B cell (primary cell): ENCODE measurements at regions not wholly inside any gene's neighbourhood (a gene's known extent, or its start where the extent isn't known, plus 50 kb on each side); places are given as distances from the start of the nearest gene placed in this dataset.

Experiments
- ATAC-seq: fragments of 200-7000 bp; cut with Tn5 transposase; one replicate; pipeline ENCODE4 v1.10.0; 2021; ENCODE audit warnings: low read depth, mild to moderate bottlenecking, moderate number of reproducible peaks, moderate library complexity
- CTCF ChIA-PET: fragments of 350-600 bp; sonication (Branson Sonifier 250); formaldehyde crosslinking; loops from one replicate; lab custom pipeline; 2021; ENCODE audit warnings: antibody characterized with exemption, inconsistent platforms; lab: Charles Lee
- POLR2A ChIA-PET: fragments of 350-600 bp; sonication (Branson Sonifier 250); formaldehyde crosslinking; loops from one replicate; lab custom pipeline; 2021; ENCODE audit warnings: antibody characterized with exemption; lab: Charles Lee
- DNase-seq: peaks from one replicate; pipeline ENCODE4 v3.0.0; 2013
- H2AFZ ChIP-seq: 2 replicates; pipeline ENCODE4 v1.6.1; 2012; ENCODE audit warnings: mild to moderate bottlenecking, low read depth, low read length; ENCODE audit not compliant: insufficient read depth, poor library complexity, severe bottlenecking
- H3K27ac ChIP-seq, 2 donors: 1 replicate in 1 of 2; 2 replicates in 1 of 2; pipeline ENCODE4 v1.5.1; 2012 to 2013; ENCODE audit warnings: low read length in 2 of 2, mild to moderate bottlenecking in 2 of 2, moderate library complexity in 1 of 2
- H3K27me3 ChIP-seq, 4 experiments: fragments of 200-600 bp in 1 of 4; sonication (generic) in 1 of 4; replicated peaks in 1 of 4; 1 replicate in 2 of 4; 2 replicates in 2 of 4; pipeline versions ENCODE4 v1.6.1 to v1.7.0; 2013 to 2016; ENCODE audit warnings: low read length in 3 of 4, mild to moderate bottlenecking in 2 of 4, mixed read lengths in 1 of 4, moderate library complexity in 1 of 4; ENCODE audit not compliant: insufficient read depth in 4 of 4, control insufficient read depth in 3 of 4; ENCODE audit errors: control extremely low read depth in 1 of 4
- H3K36me3 ChIP-seq, 2 experiments: replicated peaks in 1 of 2; 1 replicate in 1 of 2; 2 replicates in 1 of 2; pipeline versions ENCODE4 v1.6.1 to v1.7.1; 2013; ENCODE audit warnings: low read length in 1 of 2; ENCODE audit not compliant: insufficient read depth in 2 of 2, control insufficient read depth in 1 of 2; ENCODE audit errors: control extremely low read depth in 1 of 2, extremely low read depth in 1 of 2
- H3K4me1 ChIP-seq, 2 donors: fragments of 200-600 bp in 1 of 2; sonication (generic) in 1 of 2; 1 replicate in 1 of 2; 2 replicates in 1 of 2; pipeline versions ENCODE4 v1.5.1 to v1.6.1; 2013 to 2017; ENCODE audit warnings: low read length in 2 of 2; ENCODE audit not compliant: control insufficient read depth in 2 of 2, insufficient read depth in 2 of 2
- H3K4me2 ChIP-seq: replicated peaks from 2 replicates; pipeline ENCODE3; 2012; ENCODE audit warnings: mild to moderate bottlenecking, low read depth, low read length; ENCODE audit not compliant: poor library complexity, severe bottlenecking
- H3K4me3 ChIP-seq, 5 experiments: fragments of 200-600 bp in 1 of 5; sonication (generic) in 1 of 5; 1 replicate in 3 of 5; 2 replicates in 2 of 5; pipeline versions ENCODE4 v1.5.1 to v1.7.0; 2011 to 2016; ENCODE audit warnings: low read length in 4 of 5, mild to moderate bottlenecking in 4 of 5, low read depth in 2 of 5, control low read depth in 1 of 5, moderate library complexity in 1 of 5; ENCODE audit not compliant: insufficient read depth in 1 of 5; ENCODE audit errors: control extremely low read depth in 1 of 5, extremely low read depth in 1 of 5
- H3K79me2 ChIP-seq: fragments of 200-600 bp; sonication (generic); one replicate; pipeline ENCODE4 v1.6.0; 2016; ENCODE audit warnings: low read length; ENCODE audit not compliant: control insufficient read depth, insufficient read depth
- H3K9ac ChIP-seq: fragments of 200-600 bp; sonication (generic); 2 replicates; pipeline ENCODE4 v1.6.1; 2017; ENCODE audit warnings: mild to moderate bottlenecking, low read length, moderate library complexity
- H3K9me3 ChIP-seq, 3 donors: one replicate each; pipeline versions ENCODE4 v1.6.1 to v1.7.1; 2013; ENCODE audit warnings: low read length in 2 of 3; ENCODE audit not compliant: control insufficient read depth in 2 of 3, insufficient read depth in 1 of 3; ENCODE audit errors: control extremely low read depth in 1 of 3
- H4K20me1 ChIP-seq: 2 replicates; pipeline ENCODE4 v1.6.0; 2012; ENCODE audit warnings: mild to moderate bottlenecking, low read length; ENCODE audit not compliant: insufficient read depth, control insufficient read depth, poor library complexity, severe bottlenecking
- H3K27ac Mint-ChIP-seq: one replicate; pipeline ENCODE4 v1.8.0; 2021; ENCODE audit warnings: mixed read lengths
- H3K27me3 Mint-ChIP-seq: one replicate; pipeline ENCODE4 v1.8.0; 2021; ENCODE audit warnings: mixed read lengths
- H3K4me1 Mint-ChIP-seq: one replicate; pipeline ENCODE4 v1.8.0; 2021; ENCODE audit warnings: mixed read lengths
- H3K4me3 Mint-ChIP-seq: one replicate; pipeline ENCODE4 v1.8.0; 2021; ENCODE audit warnings: mixed read lengths
- H3K9me3 Mint-ChIP-seq: one replicate; pipeline ENCODE4 v1.8.0; 2022; ENCODE audit warnings: mixed read lengths; ENCODE audit not compliant: insufficient read depth
- EZH2 ChIP-seq: IDR thresholded peaks from 2 replicates; pipeline ENCODE4 v1.6.1; 2012; ENCODE audit warnings: borderline replicate concordance, low read depth, mild to moderate bottlenecking, moderate library complexity, low read length; ENCODE audit not compliant: insufficient read depth, poor library complexity, severe bottlenecking
- WGBS: methylation state at CpG from one replicate; pipeline ENCODE4 v1.1.5; 2013; ENCODE audit warnings: missing lambda C conversion rate; ENCODE audit not compliant: insufficient coverage; 5-methylcytosine and 5-hydroxymethylcytosine counted together
- intact Hi-C: fragments of 100-400 bp; cut with micrococcal nuclease; formaldehyde crosslinking; loops from one replicate; pipeline ENCODE4 v1.10.0; 2022
- TF ChIP-seq, protein P1 (sequence below): fragments of 200-600 bp; IDR thresholded peaks from one replicate; pipeline ENCODE4 v1.8.0; 2022; ENCODE audit warnings: antibody characterized with exemption, mild to moderate bottlenecking

- Histone ChIP-seq H4K20me1 (no peaks in the 10 kb centered on the region), H3K9me3 (no peaks in the 10 kb centered on the region), H3K79me2 (no peaks in the 10 kb centered on the region), H3K4me1 (no peaks in the 10 kb centered on the region), H3K9ac (no peak overlapping the region), H3K4me2 (no peak overlapping the region), H3K27me3 (no peaks in the 10 kb centered on the region), H3K36me3 (no peaks in the 10 kb centered on the region), H2AFZ (no peak overlapping the region), H3K27ac (no peak overlapping the region), H3K4me3 (no peak overlapping the region)
- Mint-ChIP-seq H3K4me1 (no peaks in the 10 kb centered on the region), H3K9me3 (no peaks in the 10 kb centered on the region), H3K4me3 (no peak overlapping the region), H3K27me3 (no peaks in the 10 kb centered on the region), H3K27ac (no peak overlapping the region)
- POLR2A ChIA-PET: no interaction called here
- ATAC-seq (no peak), DNase-seq (no peak)
- CTCF ChIA-PET: no interaction called here
- intact Hi-C loops: no loop called here
- 100% methylated on average over 1 of the region's 5 CpGs for WGBS
- no peak for TF ChIP-seq EZH2
- TF ChIP-seq, protein P1, sequence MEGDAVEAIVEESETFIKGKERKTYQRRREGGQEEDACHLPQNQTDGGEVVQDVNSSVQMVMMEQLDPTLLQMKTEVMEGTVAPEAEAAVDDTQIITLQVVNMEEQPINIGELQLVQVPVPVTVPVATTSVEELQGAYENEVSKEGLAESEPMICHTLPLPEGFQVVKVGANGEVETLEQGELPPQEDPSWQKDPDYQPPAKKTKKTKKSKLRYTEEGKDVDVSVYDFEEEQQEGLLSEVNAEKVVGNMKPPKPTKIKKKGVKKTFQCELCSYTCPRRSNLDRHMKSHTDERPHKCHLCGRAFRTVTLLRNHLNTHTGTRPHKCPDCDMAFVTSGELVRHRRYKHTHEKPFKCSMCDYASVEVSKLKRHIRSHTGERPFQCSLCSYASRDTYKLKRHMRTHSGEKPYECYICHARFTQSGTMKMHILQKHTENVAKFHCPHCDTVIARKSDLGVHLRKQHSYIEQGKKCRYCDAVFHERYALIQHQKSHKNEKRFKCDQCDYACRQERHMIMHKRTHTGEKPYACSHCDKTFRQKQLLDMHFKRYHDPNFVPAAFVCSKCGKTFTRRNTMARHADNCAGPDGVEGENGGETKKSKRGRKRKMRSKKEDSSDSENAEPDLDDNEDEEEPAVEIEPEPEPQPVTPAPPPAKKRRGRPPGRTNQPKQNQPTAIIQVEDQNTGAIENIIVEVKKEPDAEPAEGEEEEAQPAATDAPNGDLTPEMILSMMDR: no peak
Measured at GRCh38 chrX:150155436-150156035, 207.6 kb upstream of the MAMLD1 start.

GRCh38 chrX:150156615-150157014 lies 206.5 kb upstream of the MAMLD1 start:
- Histone ChIP-seq H3K79me2 (no peaks in the 10 kb centered on the region), H3K9ac (no peak overlapping the region), H3K4me3 (no peak overlapping the region), H3K4me2 (no peak overlapping the region), H4K20me1 (no peaks in the 10 kb centered on the region), H3K27me3 (no peaks in the 10 kb centered on the region), H3K4me1 (no peaks in the 10 kb centered on the region), H3K27ac (no peak overlapping the region), H3K36me3 (no peaks in the 10 kb centered on the region), H3K9me3 (no peaks in the 10 kb centered on the region), H2AFZ (no peak overlapping the region)
- no peak overlapping the region for H3K4me3 Mint-ChIP-seq
- intact Hi-C loops: no loop called here
- TF ChIP-seq, protein P1: no peak
- no peak for TF ChIP-seq EZH2
- DNase-seq (no peak), ATAC-seq (no peak)
- H3K27me3 Mint-ChIP-seq: no peaks in the 10 kb centered on the region
- ChIA-PET CTCF (no interaction called here), POLR2A (no interaction called here)
- 100% methylated on average over 1 of the region's 4 CpGs for WGBS
- H3K9me3 Mint-ChIP-seq: no peaks in the 10 kb centered on the region
- no peaks in the 10 kb centered on the region for H3K4me1 Mint-ChIP-seq
- no peak overlapping the region for H3K27ac Mint-ChIP-seq
